A172 (cell line): ENCODE measurements at regions not wholly inside any gene's neighbourhood (a gene's known extent, or its start where the extent isn't known, plus 50 kb on each side); places are given as distances from the start of the nearest gene placed in this dataset.

Source experiments
- DNase-seq: peaks from one replicate; pipeline ENCODE4 v3.0.0-alpha.2; 2015; ENCODE audit warnings: low spot score

GRCh38 chr6:132868057-132868456 is 53.7 kb downstream of the RPS12 start:
- no peak for DNase-seq

GRCh38 chr6:132872923-132873322 is 58.6 kb downstream of the RPS12 start:
- DNase-seq, result no peak

DNA sequence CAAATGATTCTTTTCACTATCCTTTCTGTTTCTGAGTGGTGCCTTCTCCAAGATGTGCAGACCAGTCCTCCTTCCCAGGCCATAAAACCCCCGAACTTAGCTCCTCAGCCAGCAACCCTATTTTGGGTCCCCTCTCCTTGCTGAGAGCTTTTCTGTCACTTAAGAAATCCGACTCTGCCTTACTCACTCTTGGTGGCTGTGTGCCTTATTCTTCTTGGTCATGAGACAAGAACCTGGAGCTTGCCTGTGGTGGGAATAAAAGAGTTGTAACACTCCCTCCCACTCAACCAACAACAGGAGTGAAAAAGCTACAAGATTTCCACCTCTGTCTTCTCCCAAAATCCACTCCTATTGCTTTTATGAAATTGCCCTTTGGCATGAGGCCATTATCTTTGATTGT is 62.6 kb downstream of the RPS12 start:
- DNase-seq, result no peak

DNA sequence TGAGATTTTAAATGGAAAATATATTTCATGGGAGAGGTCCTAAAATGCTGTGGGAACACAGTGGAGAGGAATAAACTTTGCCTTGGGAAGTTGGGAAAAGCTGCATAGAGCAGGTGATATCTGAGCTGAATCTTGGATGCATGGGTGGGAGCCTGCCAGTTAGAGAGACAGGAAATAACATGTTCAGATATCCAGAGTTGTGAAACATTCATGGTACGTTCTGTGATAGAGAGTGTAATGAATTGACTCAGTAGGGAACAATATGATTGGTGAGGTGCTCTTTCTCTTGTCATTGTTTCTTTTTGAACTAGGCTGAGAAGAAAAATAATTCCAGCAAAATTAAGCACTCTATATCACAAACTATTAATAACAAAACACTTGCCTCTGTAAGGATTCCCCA is 72.8 kb downstream of the RPS12 start:
- DNase-seq, result no peak

DNA sequence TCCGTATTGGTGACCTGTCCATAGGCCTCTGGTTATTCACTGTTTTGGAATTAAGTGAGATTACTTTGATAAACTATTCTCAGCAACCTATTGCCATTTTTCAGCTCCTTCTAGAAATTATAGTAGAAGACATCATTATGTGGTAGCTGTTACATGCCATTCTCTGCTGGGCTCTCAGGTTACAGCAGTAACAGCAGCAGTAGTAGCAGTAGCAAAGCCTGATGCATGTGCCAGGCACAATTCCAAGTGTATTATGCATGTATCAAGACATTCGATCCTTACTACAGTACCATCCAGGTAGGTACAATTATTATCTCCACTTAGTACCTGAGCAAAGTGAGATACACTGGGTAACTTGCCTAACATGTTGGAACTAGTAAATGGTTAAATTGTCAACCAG is 74.3 kb downstream of the RPS12 start:
- DNase-seq, result no peak

- DNase-seq, result no peak
Measured at GRCh38 chr6:132892929-132893771, 78.8 kb downstream of the RPS12 start.

DNA sequence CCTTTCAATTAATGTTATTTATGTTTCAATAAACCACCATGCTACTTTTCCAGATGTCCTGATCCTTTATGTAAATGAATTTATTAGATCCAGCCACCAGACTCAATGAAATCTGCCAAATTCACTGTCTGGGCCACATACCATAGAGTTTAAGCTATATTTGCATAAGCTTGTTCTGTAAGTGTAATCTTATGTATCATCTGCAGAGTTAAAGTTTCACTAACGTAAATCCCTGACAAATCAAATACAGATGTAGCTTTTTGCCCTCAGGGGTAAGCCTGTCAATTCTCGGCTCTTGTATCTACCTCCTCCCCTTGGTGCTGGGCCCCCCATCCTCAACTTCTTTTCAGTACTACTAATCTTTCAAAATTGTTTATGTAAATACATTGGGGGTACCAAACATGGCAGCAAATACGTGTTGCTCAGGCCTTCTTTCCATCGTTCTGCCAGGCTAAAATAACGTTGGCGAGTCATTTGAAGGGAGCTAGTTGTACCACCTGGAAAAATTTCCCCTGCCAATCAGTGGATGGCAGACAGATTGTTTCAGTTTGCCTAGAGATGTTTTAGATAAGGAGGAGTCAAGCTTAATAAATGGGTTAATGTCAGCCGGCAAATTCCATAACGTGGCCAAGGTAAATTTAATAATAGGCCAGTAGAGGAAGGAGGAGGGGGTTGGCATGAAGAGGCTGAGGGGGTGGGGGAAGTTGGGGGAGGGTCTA is 79.6 kb downstream of the RPS12 start:
- no peak for DNase-seq

DNA sequence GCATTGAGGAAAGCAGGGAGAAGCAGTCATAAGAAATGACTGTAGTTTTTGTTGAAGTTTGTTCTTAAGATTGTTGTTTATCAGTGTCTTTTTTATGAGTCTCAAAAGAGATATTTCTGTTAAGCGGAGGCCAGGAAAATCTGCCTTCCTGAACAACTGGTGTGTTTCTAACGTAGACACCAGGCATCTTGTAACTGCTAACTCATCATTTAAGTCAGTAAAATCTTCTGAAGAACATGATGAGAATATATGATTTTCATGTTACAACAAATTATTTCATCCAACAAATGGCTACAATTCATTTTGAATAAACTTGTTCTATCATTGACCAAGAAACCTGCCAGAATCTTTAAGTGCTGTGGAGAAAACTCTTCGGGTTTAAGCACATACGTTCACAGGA is 84.0 kb downstream of the RPS12 start:
- no peak for DNase-seq

DNA sequence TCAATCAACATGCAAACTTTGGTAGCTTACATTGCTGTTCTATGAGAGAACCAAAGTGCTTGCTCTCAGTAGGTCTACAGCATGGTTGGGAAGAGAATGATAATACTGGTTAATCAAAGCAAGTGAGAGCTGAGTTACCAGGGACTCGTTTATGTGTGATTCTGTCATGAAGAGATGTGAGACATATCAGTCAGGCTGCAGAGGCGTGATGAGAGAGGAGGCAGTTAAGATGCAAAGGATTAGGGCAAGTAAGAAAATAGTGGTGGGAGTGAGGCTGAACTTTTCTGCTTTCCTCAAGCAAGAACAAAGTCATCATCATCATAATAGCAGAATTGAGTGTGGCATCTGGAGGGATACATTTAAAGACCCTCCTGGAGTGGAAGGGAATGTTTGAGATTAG is 86.5 kb downstream of the RPS12 start:
- no peak for DNase-seq

DNA sequence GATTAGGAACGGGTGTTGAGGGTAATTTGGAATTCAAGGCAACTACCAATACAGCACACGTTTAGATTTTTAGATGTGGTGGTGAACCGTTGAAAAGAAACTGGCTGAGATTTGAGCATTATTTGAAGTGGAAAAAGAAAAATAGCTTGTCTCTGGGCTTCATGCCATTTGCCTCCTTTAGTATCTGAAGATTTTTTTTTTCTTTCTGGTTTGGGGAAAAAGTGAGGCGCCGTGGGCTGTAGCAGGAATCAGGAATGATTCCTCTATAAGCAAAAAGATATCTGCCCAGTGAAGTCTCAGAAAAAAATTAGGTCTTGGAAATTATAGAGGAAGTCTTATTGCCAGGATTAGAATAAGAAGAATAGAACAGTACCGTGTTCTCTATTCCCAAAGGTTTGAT is 88.5 kb downstream of the RPS12 start:
- no peak for DNase-seq

DNA sequence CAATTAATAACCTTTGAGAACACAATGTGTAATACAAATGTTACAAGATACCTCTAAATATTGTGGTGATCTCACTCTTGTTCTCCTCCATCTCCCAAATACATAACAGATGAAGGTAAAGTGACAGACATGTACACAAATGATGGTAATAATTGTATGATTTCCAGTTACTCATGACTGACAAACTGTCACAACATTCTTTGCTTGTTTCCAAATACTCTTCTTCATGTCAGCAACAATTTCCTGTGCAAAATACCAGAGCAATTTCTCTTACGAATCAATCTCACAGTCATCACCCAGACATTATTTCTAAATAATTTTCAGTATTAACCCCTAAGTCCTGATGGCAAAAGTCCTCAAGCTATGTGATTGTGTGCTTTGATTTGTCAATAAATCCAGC is 92.9 kb downstream of the RPS12 start:
- no peak for DNase-seq

DNA sequence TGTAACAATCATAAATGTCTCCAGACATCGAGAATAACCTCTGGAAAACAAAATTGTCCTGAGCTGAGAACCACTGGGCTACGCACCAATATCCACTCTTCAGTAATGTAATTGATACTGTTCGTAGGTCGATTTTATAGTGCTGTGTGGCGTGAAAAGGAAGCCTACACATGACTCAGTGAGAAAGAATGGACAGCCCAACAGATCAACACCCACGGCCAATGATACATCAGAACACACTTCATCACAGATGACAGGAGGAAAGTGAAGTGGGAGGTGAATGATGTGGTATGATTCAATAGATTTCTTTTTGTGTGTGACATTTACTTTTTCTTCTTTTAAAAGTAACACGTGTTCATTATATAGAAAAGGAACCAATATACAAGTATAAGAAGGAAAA is 93.5 kb downstream of the RPS12 start:
- DNase-seq, result peak; percentile 7

- no peak for DNase-seq
Measured at GRCh38 chr6:132909742-132910141, 95.4 kb downstream of the RPS12 start.

GRCh38 chr6:132910759-132911158 is 96.4 kb downstream of the RPS12 start:
- no peak for DNase-seq

- no peak for DNase-seq
Measured at GRCh38 chr6:132919045-132919860, 104.9 kb downstream of the RPS12 start.

DNA sequence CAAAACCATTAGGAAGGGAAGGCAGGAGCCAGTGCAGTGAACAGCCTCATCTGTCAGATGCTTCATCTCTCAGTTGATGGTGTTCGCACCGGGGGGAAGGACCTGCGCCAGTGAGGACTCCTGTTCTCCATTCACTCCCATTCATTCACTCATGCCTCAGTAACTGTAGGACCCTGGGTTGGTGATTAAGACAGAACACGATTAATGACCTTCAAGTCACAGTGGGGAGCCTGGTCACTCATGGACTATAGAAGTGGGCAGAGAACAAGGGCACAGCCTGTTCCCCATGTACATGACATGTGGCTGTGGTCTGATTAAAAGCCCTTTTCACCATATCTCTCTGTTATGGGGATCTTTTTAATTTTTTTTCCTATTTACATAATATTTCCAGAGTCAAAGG is 113.3 kb downstream of the RPS12 start:
- no peak for DNase-seq

- DNase-seq, result no peak
Measured at GRCh38 chr6:132929141-132929540, 114.8 kb downstream of the RPS12 start.

- no peak for DNase-seq
Measured at GRCh38 chr6:132931313-132931712, 116.9 kb downstream of the RPS12 start.

DNA sequence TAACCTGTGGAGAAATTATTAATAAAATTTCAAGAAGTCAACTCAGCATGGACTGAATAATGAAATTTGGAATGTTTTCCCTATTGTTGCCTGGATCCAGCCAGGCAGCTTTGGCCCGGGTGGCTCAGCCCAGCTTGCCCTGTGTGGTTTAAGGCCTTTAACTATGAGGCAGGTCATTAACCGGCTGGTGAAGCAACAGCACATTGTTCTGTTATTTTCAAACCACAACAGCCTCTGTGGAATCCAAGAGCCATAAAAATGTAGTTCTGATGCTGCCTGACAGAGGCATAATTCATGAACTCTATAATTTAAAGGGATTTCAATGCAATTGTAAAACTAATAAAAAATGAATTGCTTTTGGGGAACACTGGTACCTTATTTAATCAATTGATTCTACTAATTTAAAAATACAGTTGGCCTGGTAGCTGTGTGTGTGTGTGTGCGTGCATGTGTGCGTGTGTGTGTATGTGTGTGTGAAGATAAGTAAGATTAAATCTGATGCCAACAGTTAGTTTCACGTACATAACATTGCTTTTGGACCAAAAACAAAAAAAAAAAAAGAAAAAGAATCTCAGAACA is 117.7 kb downstream of the RPS12 start:
- DNase-seq, result peak; percentile 19

DNA sequence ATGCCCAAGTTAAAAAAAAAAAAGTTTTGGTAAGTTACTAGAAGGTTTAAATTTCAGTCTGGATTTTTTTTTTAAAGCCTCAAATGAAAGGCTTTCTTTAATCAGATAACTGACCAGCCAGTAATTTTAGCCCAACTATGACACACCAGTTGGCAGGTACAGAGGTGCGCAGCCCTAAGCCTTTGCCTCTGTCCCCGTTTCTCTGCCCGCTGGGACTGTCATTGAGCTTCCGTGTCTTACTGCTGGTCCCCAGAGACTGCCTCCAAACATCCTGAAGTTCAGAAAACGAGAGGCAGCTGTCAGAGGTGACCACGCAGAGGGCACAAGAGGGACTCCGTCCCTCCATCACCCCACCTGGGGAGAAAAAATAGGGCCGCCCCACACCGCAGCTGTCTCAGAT is 118.2 kb downstream of the RPS12 start:
- DNase-seq, result no peak

DNA sequence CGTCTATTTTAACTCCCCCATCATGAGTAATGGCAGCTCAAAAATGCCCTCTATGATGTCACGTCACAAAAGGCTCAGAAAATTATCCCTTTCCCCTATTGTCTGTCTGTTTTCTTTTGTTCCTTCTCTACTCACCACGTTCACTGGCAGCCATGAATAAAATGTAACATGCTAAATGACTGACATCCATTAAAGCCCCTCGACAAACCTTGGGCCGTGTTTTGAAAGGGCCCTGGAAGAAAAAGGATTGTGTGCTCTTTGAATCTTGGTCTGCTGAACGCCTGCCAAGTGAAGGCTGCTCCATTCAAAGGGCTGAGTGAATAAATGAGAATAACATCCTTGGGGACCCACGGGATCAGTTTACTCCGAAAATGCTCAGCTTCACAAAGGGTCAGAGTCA is 118.7 kb downstream of the RPS12 start:
- DNase-seq, result no peak

DNA sequence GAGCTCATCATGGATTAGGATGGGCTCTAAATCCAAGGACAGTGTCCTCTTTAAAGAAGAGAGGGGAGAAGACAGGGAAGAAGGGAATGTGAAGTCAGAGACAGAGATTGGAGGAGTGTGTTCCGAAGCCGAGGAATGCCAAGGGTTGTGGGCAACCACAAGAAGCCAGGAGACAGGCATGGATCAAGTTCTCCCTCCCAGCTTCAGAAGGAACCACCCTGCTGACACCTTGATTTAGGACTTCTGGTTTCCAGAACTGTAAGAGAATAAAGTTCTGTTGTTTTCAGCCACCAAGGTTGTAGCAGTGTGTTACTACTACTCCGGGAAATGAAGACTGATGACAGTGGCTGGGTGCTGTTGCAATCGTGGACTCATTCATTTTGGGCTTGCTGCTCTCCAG is 120.1 kb downstream of the RPS12 start:
- peak; percentile 1 for DNase-seq
